ENCODE measurements at regions not wholly inside any gene's neighbourhood (a gene's known extent, or its start where the extent isn't known, plus 50 kb on each side); places are given as distances from the start of the nearest gene placed in this dataset.

DNA sequence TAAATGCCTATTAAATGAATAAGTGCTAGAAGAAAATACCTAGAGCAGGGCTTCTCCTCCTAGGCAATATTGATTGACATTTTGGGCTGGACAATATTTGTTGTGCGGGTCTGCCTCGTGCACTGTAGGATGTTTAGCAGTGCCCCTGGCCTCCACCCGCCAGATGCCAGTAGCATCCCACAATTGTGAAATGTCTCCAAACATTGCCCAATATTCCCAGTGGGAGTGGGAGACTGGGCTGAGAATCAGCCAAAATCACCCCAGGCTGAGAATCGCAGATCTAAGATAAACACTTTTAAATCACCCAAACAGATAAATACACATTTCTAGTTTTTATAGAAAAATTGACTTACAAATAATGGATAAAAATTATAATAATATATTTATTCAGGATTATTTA lies 916.2 kb upstream of the LCORL start:
- TF ChIP-seq, protein P1, sequence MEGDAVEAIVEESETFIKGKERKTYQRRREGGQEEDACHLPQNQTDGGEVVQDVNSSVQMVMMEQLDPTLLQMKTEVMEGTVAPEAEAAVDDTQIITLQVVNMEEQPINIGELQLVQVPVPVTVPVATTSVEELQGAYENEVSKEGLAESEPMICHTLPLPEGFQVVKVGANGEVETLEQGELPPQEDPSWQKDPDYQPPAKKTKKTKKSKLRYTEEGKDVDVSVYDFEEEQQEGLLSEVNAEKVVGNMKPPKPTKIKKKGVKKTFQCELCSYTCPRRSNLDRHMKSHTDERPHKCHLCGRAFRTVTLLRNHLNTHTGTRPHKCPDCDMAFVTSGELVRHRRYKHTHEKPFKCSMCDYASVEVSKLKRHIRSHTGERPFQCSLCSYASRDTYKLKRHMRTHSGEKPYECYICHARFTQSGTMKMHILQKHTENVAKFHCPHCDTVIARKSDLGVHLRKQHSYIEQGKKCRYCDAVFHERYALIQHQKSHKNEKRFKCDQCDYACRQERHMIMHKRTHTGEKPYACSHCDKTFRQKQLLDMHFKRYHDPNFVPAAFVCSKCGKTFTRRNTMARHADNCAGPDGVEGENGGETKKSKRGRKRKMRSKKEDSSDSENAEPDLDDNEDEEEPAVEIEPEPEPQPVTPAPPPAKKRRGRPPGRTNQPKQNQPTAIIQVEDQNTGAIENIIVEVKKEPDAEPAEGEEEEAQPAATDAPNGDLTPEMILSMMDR (IDR thresholded peaks at IDR 0.05) = no peak
- TF ChIP-seq, protein P2, sequence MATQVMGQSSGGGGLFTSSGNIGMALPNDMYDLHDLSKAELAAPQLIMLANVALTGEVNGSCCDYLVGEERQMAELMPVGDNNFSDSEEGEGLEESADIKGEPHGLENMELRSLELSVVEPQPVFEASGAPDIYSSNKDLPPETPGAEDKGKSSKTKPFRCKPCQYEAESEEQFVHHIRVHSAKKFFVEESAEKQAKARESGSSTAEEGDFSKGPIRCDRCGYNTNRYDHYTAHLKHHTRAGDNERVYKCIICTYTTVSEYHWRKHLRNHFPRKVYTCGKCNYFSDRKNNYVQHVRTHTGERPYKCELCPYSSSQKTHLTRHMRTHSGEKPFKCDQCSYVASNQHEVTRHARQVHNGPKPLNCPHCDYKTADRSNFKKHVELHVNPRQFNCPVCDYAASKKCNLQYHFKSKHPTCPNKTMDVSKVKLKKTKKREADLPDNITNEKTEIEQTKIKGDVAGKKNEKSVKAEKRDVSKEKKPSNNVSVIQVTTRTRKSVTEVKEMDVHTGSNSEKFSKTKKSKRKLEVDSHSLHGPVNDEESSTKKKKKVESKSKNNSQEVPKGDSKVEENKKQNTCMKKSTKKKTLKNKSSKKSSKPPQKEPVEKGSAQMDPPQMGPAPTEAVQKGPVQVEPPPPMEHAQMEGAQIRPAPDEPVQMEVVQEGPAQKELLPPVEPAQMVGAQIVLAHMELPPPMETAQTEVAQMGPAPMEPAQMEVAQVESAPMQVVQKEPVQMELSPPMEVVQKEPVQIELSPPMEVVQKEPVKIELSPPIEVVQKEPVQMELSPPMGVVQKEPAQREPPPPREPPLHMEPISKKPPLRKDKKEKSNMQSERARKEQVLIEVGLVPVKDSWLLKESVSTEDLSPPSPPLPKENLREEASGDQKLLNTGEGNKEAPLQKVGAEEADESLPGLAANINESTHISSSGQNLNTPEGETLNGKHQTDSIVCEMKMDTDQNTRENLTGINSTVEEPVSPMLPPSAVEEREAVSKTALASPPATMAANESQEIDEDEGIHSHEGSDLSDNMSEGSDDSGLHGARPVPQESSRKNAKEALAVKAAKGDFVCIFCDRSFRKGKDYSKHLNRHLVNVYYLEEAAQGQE (IDR thresholded peaks at IDR 0.05; ENCODE audit: low read depth, low read length) = no peak
- no peak for TF ChIP-seq ELF1 (IDR thresholded peaks at IDR 0.05)
- TF ChIP-seq CHD2 (IDR thresholded peaks at IDR 0.05; ENCODE audit: low read length, partially characterized antibody) = no peak
- TF ChIP-seq, protein P3, sequence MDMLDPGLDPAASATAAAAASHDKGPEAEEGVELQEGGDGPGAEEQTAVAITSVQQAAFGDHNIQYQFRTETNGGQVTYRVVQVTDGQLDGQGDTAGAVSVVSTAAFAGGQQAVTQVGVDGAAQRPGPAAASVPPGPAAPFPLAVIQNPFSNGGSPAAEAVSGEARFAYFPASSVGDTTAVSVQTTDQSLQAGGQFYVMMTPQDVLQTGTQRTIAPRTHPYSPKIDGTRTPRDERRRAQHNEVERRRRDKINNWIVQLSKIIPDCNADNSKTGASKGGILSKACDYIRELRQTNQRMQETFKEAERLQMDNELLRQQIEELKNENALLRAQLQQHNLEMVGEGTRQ (IDR thresholded peaks at IDR 0.05; ENCODE audit: borderline replicate concordance, low read depth, low read length) = no peak
- no peak for TF ChIP-seq RFX5 (IDR thresholded peaks at IDR 0.05; ENCODE audit: low read length)
- no peak for TF ChIP-seq POLR2AphosphoS5 (IDR thresholded peaks at IDR 0.05; ENCODE audit: low read depth, low read length)
- TF ChIP-seq NFIC (IDR thresholded peaks at IDR 0.05; ENCODE audit: borderline replicate concordance) = no peak
- TF ChIP-seq EZH2phosphoT487 (IDR thresholded peaks at IDR 0.05; ENCODE audit: borderline replicate concordance, low read depth) = no peak
- no peak for TF ChIP-seq TAF1 (IDR thresholded peaks at IDR 0.05; ENCODE audit: borderline replicate concordance, low read depth, low read length)

Measured in SK-N-SH (cell line).